Endothelial cell of umbilical vein (primary cell): ENCODE measurements at regions not wholly inside any gene's neighbourhood (a gene's known extent, or its start where the extent isn't known, plus 50 kb on each side); places are given as distances from the start of the nearest gene placed in this dataset.

Experiments
- BruUV-seq: library from RNA; stranded (reverse); fragments of 400-500 nt; replicated peaks from 2 replicates; lab custom pipeline; 2021; lab: Mats Ljungman, UMichigan
- CTCF ChIA-PET: fragments of 300-600, 350-600 bp; sonication (Branson Sonifier 250); formaldehyde crosslinking; loops from one replicate; lab custom pipeline; 2021; ENCODE audit warnings: antibody characterized with exemption, inconsistent platforms; lab: Charles Lee
- POLR2A ChIA-PET: fragments of 300-600, 350-600 bp; sonication (Branson Sonifier 250); formaldehyde crosslinking; loops from one replicate; lab custom pipeline; 2021; ENCODE audit warnings: antibody characterized with exemption, inconsistent platforms; lab: Charles Lee
- DNase-seq: peaks from one replicate; pipeline ENCODE4 v3.0.0-alpha.2; 2011; ENCODE audit warnings: low read depth, low spot score
- FAIRE-seq: peaks from 2 replicates; lab custom pipeline; 2011; peaks lifted over from hg19 to GRCh38; lab: Jason Lieb, UNC
- H2AFZ ChIP-seq: 2 replicates; pipeline ENCODE4 v1.6.0; 2012; ENCODE audit warnings: low read depth, low read length, control low read depth, inconsistent platforms
- H3K27ac ChIP-seq: 2 replicates; pipeline ENCODE4 v1.5.1; 2011; ENCODE audit warnings: low read depth, mild to moderate bottlenecking, control low read depth, low read length, moderate library complexity; ENCODE audit not compliant: insufficient read depth
- H3K27me3 ChIP-seq, 2 experiments: 2 replicates each; pipeline versions ENCODE4 v1.6.0 to v1.6.1; 2011; ENCODE audit warnings: low read length in 2 of 2, mixed read lengths in 1 of 2; ENCODE audit not compliant: control insufficient read depth in 2 of 2, insufficient read depth in 2 of 2
- H3K36me3 ChIP-seq, 2 experiments: 2 replicates in 1 of 2; 3 replicates in 1 of 2; pipeline ENCODE4 v1.5.1; 2011; ENCODE audit warnings: low read length in 2 of 2, mild to moderate bottlenecking in 1 of 2, moderate library complexity in 1 of 2; ENCODE audit not compliant: control insufficient read depth in 2 of 2, insufficient read depth in 2 of 2; ENCODE audit errors: extremely low read depth in 1 of 2
- H3K4me1 ChIP-seq: 3 replicates; pipeline ENCODE4 v1.5.1; 2011; ENCODE audit warnings: mild to moderate bottlenecking, low read length; ENCODE audit not compliant: control insufficient read depth, insufficient read depth; ENCODE audit errors: extremely low read depth
- H3K4me2 ChIP-seq: 2 replicates; pipeline ENCODE4 v1.6.1; 2011; ENCODE audit warnings: low read length, control low read depth, mixed read lengths; ENCODE audit not compliant: insufficient read depth
- H3K4me3 ChIP-seq, 3 experiments: fragments of 200-600 bp in 1 of 3; sonication (generic), shearing (Covaris generic) in 1 of 3; replicated peaks in 1 of 3; 2 replicates each; pipeline ENCODE4 v1.5.1; 2011 to 2016; ENCODE audit warnings: control low read depth in 3 of 3, low read length in 3 of 3, mild to moderate bottlenecking in 2 of 3, inconsistent platforms in 1 of 3, low read depth in 1 of 3, moderate library complexity in 1 of 3; ENCODE audit not compliant: insufficient read depth in 1 of 3
- H3K79me2 ChIP-seq: 2 replicates; pipeline ENCODE4 v1.6.0; 2012; ENCODE audit warnings: low read length, inconsistent platforms; ENCODE audit not compliant: control insufficient read depth, insufficient read depth
- H3K9ac ChIP-seq: replicated peaks from 2 replicates; pipeline ENCODE3; 2011; ENCODE audit warnings: low read length, control low read depth; ENCODE audit not compliant: insufficient read depth; ENCODE audit errors: extremely low read depth
- H3K9me1 ChIP-seq: replicated peaks from 3 replicates; pipeline ENCODE4 v1.6.0; 2011; ENCODE audit warnings: mild to moderate bottlenecking, low read length; ENCODE audit not compliant: control insufficient read depth, insufficient read depth; ENCODE audit errors: extremely low read depth
- H3K9me3 ChIP-seq: replicated peaks from 2 replicates; pipeline ENCODE4 v1.5.1; 2012; ENCODE audit warnings: low read length, inconsistent platforms; ENCODE audit not compliant: control insufficient read depth, insufficient read depth
- H4K20me1 ChIP-seq: replicated peaks from 2 replicates; pipeline ENCODE3; 2011; ENCODE audit warnings: mild to moderate bottlenecking, low read length; ENCODE audit not compliant: control insufficient read depth, insufficient read depth; ENCODE audit errors: extremely low read depth
- EZH2 ChIP-seq: IDR thresholded peaks from 2 replicates; pipeline ENCODE4 v1.6.1; 2012; ENCODE audit warnings: borderline replicate concordance, low read depth, mild to moderate bottlenecking, moderate library complexity, low read length, inconsistent platforms; ENCODE audit not compliant: severe bottlenecking
- FOS ChIP-seq: IDR thresholded peaks from 2 replicates; pipeline ENCODE4 v1.6.1; 2011; ENCODE audit warnings: mild to moderate bottlenecking, low read length, moderate library complexity, borderline replicate concordance; ENCODE audit not compliant: insufficient read depth
- GATA2 ChIP-seq: IDR thresholded peaks from 2 replicates; pipeline ENCODE4 v1.7.0; 2011; ENCODE audit warnings: low read depth, mild to moderate bottlenecking, moderate library complexity, mixed read lengths, low read length; ENCODE audit not compliant: insufficient read length, insufficient read depth
- JUN ChIP-seq: IDR thresholded peaks from 2 replicates; pipeline ENCODE4 v1.6.1; 2011; ENCODE audit warnings: borderline replicate concordance, low read depth; ENCODE audit not compliant: insufficient read length, insufficient read depth
- MYC ChIP-seq: IDR thresholded peaks from one replicate; pipeline ENCODE4 v1.6.1; 2011; ENCODE audit warnings: mild to moderate bottlenecking, low read depth, low read length
- POLR2A ChIP-seq: IDR thresholded peaks from 2 replicates; pipeline ENCODE4 v1.6.1; 2012; ENCODE audit warnings: low read depth, mild to moderate bottlenecking, control low read depth, low read length
- POLR2AphosphoS5 ChIP-seq: IDR thresholded peaks from 2 replicates; pipeline ENCODE4 v1.6.1; 2012; ENCODE audit warnings: low read depth, mild to moderate bottlenecking, control low read depth, low read length, moderate library complexity; ENCODE audit not compliant: insufficient read depth
- dilution Hi-C: fragments of 300-500 bp; cut with MboI; formaldehyde crosslinking; loops from one replicate; pipeline ENCODE4 v1.15.0; 2019; ENCODE audit warnings: low sequenced_read_pairs; ENCODE audit not compliant: extremely low pct_ligation_motif_present
- intact Hi-C: fragments of 100-400 bp; cut with micrococcal nuclease; formaldehyde crosslinking; loops from one replicate; pipeline ENCODE4 v1.10.0; 2022
- TF ChIP-seq, protein P1 (sequence below), 2 donors: IDR thresholded peaks; 1 replicate in 1 of 2; 2 replicates in 1 of 2; pipeline ENCODE4 v1.5.1; 2011; ENCODE audit warnings: low read length in 2 of 2, mild to moderate bottlenecking in 2 of 2, moderate library complexity in 2 of 2, control low read depth in 1 of 2, inconsistent platforms in 1 of 2, low read depth in 1 of 2; ENCODE audit not compliant: insufficient read depth in 1 of 2; ENCODE audit errors: extremely low read depth in 1 of 2
- TF ChIP-seq, protein P2 (sequence below): IDR thresholded peaks from 2 replicates; pipeline ENCODE4 v1.6.1; 2011; ENCODE audit not compliant: insufficient read depth, insufficient read length

DNA sequence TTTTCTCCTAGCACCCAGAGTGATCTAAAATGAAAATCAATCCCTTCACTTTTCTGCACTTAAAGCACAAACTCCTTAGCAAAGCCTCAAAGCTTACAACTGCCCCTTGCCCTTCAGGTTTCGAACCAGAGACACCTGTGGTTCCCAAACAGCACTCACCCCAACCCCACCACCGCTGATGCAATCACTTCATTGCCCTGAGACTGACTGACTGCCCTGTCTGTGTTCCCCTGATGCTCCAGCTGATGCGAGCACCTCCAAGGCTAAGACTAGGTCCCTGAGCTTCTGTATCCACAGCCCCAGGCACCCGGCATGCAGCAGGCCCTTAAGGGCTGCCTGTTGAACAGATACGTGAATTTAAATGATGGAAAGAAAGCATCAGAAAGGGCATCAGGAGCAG lies 127.3 kb downstream of the ZNF621 start:
- dilution Hi-C loops, result no loop called here
- no peak overlapping the region for H3K9ac ChIP-seq
- H3K4me1 ChIP-seq, result no peaks in the 10 kb centered on the region
- no peak overlapping the region for H3K4me2 ChIP-seq
- no peak overlapping the region for H3K4me3 ChIP-seq
- no peak for FAIRE-seq
- H3K36me3 ChIP-seq, result no peaks in the 10 kb centered on the region
- no TSS peak for BruUV-seq
- H3K9me3 ChIP-seq, result no peaks in the 10 kb centered on the region
- TF ChIP-seq GATA2, result no peak
- H2AFZ ChIP-seq, result no peak overlapping the region
- ChIA-PET POLR2A (no interaction called here), CTCF (no interaction called here)
- H3K27ac ChIP-seq, result no peak overlapping the region
- H3K79me2 ChIP-seq, result no peaks in the 10 kb centered on the region
- no peaks in the 10 kb centered on the region for H3K9me1 ChIP-seq
- no peaks in the 10 kb centered on the region for H4K20me1 ChIP-seq
- no peak for DNase-seq
- intact Hi-C loops, result no loop called here
- H3K27me3 ChIP-seq, result no peaks in the 10 kb centered on the region

DNA sequence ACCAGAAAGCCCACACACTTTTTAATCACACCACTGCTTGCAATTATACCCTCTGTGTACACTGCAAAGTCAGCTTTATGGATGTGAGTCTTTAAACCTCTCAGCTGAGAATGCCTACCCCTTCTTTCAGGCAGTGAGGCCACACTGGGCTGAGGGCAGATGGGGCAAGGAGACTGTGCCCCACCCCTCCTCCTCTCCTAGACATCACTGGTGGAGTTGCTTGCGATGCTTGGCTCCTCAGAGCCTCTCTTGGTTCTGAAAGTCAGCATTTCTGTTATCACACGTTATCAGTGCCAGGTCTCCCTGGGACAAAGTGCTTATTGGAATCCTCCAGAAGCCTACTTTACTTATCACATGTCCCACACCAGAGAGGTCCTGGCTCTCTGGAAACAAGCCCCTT lies 128.2 kb downstream of the ZNF621 start:
- no peak overlapping the region for H3K27ac ChIP-seq
- POLR2A ChIA-PET, result no interaction called here
- dilution Hi-C loops (no loop called here), intact Hi-C loops (no loop called here)
- FAIRE-seq (no peak), DNase-seq (no peak)
- no peaks in the 10 kb centered on the region for H3K36me3 ChIP-seq
- CTCF ChIA-PET, result no interaction called here
- H3K27me3 ChIP-seq, result no peaks in the 10 kb centered on the region
- H3K4me1 ChIP-seq, result no peaks in the 10 kb centered on the region
- no TSS peak for BruUV-seq
- H4K20me1 ChIP-seq, result no peaks in the 10 kb centered on the region
- no peaks in the 10 kb centered on the region for H3K79me2 ChIP-seq
- H3K4me2 ChIP-seq, result no peak overlapping the region
- H3K9me1 ChIP-seq, result no peaks in the 10 kb centered on the region
- H3K9ac ChIP-seq, result no peak overlapping the region
- TF ChIP-seq JUN (no peak), FOS (no peak), GATA2 (no peak), EZH2 (no peak), POLR2A (no peak), POLR2AphosphoS5 (no peak), MYC (no peak)
- TF ChIP-seq, protein P1, sequence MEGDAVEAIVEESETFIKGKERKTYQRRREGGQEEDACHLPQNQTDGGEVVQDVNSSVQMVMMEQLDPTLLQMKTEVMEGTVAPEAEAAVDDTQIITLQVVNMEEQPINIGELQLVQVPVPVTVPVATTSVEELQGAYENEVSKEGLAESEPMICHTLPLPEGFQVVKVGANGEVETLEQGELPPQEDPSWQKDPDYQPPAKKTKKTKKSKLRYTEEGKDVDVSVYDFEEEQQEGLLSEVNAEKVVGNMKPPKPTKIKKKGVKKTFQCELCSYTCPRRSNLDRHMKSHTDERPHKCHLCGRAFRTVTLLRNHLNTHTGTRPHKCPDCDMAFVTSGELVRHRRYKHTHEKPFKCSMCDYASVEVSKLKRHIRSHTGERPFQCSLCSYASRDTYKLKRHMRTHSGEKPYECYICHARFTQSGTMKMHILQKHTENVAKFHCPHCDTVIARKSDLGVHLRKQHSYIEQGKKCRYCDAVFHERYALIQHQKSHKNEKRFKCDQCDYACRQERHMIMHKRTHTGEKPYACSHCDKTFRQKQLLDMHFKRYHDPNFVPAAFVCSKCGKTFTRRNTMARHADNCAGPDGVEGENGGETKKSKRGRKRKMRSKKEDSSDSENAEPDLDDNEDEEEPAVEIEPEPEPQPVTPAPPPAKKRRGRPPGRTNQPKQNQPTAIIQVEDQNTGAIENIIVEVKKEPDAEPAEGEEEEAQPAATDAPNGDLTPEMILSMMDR (IDR thresholded peaks at IDR 0.05; ENCODE audit: extremely low read depth in 1 of 2, insufficient read depth in 1 of 2, low read depth in 1 of 2, low read length in 2 of 2), result no peak
- TF ChIP-seq, protein P2, sequence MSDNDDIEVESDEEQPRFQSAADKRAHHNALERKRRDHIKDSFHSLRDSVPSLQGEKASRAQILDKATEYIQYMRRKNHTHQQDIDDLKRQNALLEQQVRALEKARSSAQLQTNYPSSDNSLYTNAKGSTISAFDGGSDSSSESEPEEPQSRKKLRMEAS, result no peak
- H3K4me3 ChIP-seq, result no peak overlapping the region
- H2AFZ ChIP-seq, result no peak overlapping the region
- H3K9me3 ChIP-seq, result no peaks in the 10 kb centered on the region
